ENCODE measurements at regions not wholly inside any gene's neighbourhood (a gene's known extent, or its start where the extent isn't known, plus 50 kb on each side); places are given as distances from the start of the nearest gene placed in this dataset.

DNA sequence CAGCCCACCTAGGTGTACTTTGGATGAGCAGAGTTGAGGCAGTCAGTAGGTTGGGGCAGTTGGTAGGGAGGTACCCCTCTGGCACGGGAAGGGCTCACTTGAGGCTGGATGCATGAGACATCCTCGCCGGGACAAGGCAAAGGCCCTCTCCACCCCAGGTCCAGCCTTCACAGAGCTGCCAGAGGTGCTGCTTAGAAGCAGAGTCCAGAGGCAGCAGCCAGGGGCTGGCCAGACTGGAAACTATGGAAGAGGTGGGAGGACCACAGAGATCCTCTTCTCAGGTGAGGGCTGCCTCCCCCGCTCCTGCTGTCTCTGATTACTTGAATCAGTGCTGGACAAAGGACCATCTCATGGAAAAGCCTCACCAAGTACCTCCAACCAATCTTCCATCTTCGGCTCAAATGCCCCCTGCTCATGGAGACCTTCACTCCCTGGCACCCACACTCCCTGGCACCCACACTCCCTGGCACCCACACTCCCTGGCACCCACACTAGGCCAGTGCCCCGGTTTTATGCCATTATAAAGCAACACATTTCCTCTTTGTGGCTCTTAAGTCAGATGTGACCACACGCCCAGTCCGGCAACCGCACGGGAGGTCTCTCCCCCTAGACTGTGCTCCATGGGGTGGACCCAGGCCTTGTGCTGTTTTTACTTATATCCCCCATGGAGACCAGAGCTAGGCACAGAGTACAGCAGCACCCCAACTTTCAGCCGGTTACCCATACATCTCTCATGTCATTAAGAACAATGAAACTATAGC lies 100.1 kb downstream of the YTHDF1 start:
- Histone ChIP-seq H3K36me3 (ENCODE audit: control insufficient read depth, insufficient read depth, low read length) (no peaks in the 10 kb centered on the region), H3K9me3 (ENCODE audit: control insufficient read depth, low read length) (no peaks in the 10 kb centered on the region), H3K4me1 (ENCODE audit: control insufficient read depth, insufficient read depth, low read length) (no peaks in the 10 kb centered on the region), H3K4me3 (ENCODE audit: insufficient read depth, low read depth, low read length) (no peak overlapping the region), H3K27me3 (ENCODE audit: control insufficient read depth, insufficient read depth, low read length, poor library complexity, severe bottlenecking) (peaks cover 31% of the 10 kb centered on the region), H3K27ac (ENCODE audit: insufficient read depth, low read depth, low read length, poor library complexity, severe bottlenecking) (no peak overlapping the region)
- 75 to 80% methylated on average over 11 of the region's 11 CpGs for WGBS, 2 experiments

DNA sequence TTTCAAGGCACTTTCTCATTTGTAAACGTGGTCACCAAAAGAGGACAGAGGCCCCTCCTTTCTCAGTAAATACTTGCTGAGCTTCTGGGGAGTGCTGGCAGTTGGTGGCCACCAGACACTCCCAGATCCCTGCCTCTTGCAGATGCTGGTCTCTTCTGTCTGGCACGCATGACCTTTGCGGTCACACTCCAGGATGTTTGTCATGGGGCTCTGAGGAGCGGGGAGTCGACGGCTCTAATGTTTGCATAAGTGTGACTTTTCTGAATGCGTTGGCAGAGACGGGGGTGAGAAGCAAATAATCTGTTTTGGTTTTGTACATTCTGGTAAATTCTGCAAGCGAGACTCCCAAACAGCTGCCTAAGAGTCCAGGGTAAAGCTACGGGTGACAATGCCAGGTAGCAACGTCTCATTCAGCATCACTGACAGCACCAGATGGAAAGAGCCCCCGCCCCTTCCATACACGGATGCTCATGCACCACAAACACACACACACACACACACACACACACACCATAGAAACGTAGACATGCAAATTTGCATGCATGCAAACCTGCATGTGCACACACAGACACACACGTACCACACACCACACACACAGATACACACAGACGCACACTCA lies 101.1 kb downstream of the YTHDF1 start:
- Histone ChIP-seq H3K9me3 (ENCODE audit: control insufficient read depth, low read length) (no peaks in the 10 kb centered on the region), H3K36me3 (ENCODE audit: control insufficient read depth, insufficient read depth, low read length) (no peaks in the 10 kb centered on the region), H3K27me3 (ENCODE audit: control insufficient read depth, insufficient read depth, low read length, poor library complexity, severe bottlenecking) (peaks cover 31% of the 10 kb centered on the region), H3K27ac (ENCODE audit: insufficient read depth, low read depth, low read length, poor library complexity, severe bottlenecking) (no peak overlapping the region), H3K4me3 (ENCODE audit: insufficient read depth, low read depth, low read length) (no peak overlapping the region), H3K4me1 (ENCODE audit: control insufficient read depth, insufficient read depth, low read length) (no peaks in the 10 kb centered on the region)
- WGBS, 2 experiments, result 73 to 77% methylated on average over 16 of the region's 16 CpGs

DNA sequence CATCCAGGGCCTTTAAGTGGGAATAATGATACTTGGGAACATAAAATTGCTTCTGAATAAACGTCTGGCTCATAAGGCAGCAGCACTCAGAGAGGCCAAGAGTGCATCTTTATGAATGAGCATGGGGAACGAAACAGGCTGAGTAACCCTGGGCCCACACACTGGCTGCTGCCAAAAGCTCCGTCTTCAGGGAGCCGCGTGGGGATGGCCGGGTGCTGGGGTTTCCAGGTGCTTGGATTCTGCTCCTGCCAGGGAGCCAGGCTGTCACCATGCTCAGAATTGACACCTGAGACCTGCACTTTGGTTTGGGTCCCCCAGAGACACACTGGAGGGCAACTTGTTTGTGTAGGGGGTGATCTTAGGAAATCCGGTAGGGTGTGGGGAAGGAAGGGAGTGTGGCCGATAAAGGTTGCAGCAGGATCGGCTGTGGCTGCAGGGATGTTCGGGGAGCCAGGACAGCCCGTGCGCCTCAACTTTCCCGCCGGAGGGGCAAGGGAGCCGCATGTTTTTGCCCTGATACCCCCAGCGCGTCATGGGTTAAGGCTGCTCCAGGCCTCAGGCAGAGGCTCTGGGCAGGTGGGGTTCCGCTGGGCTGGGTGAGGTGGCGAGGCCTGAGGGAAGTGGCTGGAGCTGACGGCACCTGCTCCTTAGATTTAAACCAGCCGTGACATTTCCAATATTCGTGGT lies 101.8 kb downstream of the YTHDF1 start:
- Histone ChIP-seq H3K36me3 (ENCODE audit: control insufficient read depth, insufficient read depth, low read length) (no peaks in the 10 kb centered on the region), H3K9me3 (ENCODE audit: control insufficient read depth, low read length) (no peaks in the 10 kb centered on the region), H3K4me3 (ENCODE audit: insufficient read depth, low read depth, low read length) (no peak overlapping the region), H3K4me1 (ENCODE audit: control insufficient read depth, insufficient read depth, low read length) (no peaks in the 10 kb centered on the region), H3K27me3 (ENCODE audit: control insufficient read depth, insufficient read depth, low read length, poor library complexity, severe bottlenecking) (peaks cover 31% of the 10 kb centered on the region), H3K27ac (ENCODE audit: insufficient read depth, low read depth, low read length, poor library complexity, severe bottlenecking) (no peak overlapping the region)
- 79 to 83% methylated on average over 22 of the region's 22 CpGs for WGBS, 2 experiments

DNA sequence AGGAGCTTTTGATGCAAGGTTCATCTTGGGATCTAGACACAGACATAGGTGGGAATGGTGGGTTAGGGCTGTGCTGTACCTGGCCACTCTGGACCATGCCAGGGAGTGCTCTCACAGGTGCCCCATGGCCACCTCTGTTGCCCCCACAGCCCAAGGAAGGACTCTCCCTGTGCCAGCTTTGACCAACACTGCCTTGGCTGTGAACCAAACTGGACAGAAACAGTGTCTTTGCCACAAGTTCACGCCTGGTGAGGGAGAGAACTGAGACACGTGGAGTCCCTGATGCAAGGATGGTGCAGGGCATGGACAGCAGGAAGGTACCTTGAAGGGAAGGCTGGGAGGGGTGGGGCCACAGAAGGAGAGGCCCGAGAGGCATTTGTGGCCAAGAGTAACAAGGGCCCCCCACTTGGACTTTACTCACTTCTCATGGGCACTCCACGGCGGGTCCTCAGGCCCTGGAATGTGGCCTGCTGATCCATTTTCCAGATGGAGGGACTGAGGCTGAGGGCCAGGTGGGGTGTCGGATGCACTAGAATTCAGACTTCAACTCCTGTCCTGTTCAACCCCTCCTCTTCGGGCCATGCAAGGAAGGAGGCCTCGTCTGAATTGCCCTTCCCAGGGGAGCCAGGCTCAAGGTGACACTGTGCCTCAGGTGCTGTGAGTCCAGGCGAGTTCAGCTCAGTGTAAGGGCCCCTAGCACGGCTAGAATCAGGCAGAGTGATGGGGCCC lies 103.3 kb downstream of the YTHDF1 start:
- Histone ChIP-seq H3K27ac (ENCODE audit: insufficient read depth, low read depth, low read length, poor library complexity, severe bottlenecking) (no peak overlapping the region), H3K4me1 (ENCODE audit: control insufficient read depth, insufficient read depth, low read length) (no peaks in the 10 kb centered on the region), H3K4me3 (ENCODE audit: insufficient read depth, low read depth, low read length) (no peak overlapping the region), H3K27me3 (ENCODE audit: control insufficient read depth, insufficient read depth, low read length, poor library complexity, severe bottlenecking) (peaks cover 24% of the 10 kb centered on the region), H3K36me3 (ENCODE audit: control insufficient read depth, insufficient read depth, low read length) (no peaks in the 10 kb centered on the region), H3K9me3 (ENCODE audit: control insufficient read depth, low read length) (no peaks in the 10 kb centered on the region)
- 83 to 84% methylated on average over 10 of the region's 10 CpGs for WGBS, 2 experiments

DNA sequence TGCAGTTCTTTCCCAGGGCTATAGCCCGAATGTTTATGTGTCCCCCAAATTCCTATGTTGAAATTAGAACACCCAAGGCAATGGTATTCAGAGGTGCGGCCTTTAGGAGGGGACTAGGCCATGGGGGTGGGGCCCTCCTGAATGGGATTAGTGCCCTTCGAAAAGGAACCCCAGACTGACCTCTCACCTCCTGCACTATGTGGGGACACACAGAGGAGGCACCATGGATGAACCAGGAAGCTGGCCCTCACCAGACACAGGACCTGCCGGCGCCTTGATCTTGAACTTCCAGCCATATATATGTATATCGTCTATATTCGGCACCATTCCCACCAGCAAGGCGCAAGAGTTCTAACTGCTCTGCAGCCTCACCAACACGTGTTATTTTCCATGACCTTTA lies 101.5 kb upstream of the BHLHE23 start:
- 93% methylated on average over 8 to 9 of the region's 9 CpGs for WGBS, 2 experiments
- Histone ChIP-seq H3K27me3 (ENCODE audit: control insufficient read depth, insufficient read depth, low read length, poor library complexity, severe bottlenecking) (peaks cover 6% of the 10 kb centered on the region), H3K9me3 (ENCODE audit: control insufficient read depth, low read length) (no peaks in the 10 kb centered on the region), H3K27ac (ENCODE audit: insufficient read depth, low read depth, low read length, poor library complexity, severe bottlenecking) (no peak overlapping the region), H3K4me1 (ENCODE audit: control insufficient read depth, insufficient read depth, low read length) (peaks cover 6% of the 10 kb centered on the region), H3K4me3 (ENCODE audit: insufficient read depth, low read depth, low read length) (no peak overlapping the region), H3K36me3 (ENCODE audit: control insufficient read depth, insufficient read depth, low read length) (no peaks in the 10 kb centered on the region)

DNA sequence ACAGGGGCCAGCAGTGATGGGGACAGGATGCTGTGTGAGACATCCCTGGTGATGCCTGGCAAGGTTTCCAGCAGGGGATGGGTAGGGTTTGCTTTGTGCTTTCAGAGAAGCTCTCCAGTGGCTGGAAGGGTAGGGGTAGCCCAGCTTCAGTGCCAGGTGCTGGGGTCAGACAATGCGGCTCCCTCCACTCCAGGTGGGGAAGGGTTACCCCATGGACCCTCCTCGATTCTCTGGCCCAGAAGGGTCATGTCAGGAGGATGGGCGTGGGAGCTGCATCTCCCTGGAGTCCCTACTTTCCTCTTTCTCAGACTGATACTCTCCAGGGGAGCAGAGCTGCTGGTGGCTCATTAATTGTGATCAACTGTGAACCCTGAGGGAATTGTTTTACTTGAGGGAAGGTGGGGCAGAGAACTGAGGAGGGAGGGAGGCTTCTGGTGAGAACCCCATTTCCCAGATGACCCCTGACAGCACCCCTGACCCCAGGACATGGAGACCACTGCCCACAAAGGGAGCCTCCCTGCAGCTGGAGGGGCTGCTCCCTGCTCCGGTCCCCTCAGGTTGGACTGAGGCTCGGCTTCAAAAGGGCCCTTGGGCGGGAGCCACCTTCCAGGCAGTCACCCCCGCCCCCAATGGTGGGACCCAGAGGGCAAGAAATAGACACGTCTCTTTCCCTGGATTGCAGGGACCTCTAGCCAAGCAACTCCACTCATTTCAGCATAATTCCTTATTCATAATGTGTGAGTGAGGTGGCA lies 100.9 kb upstream of the BHLHE23 start:
- Histone ChIP-seq H3K4me1 (ENCODE audit: control insufficient read depth, insufficient read depth, low read length) (peaks cover 6% of the 10 kb centered on the region), H3K27me3 (ENCODE audit: control insufficient read depth, insufficient read depth, low read length, poor library complexity, severe bottlenecking) (peaks cover 12% of the 10 kb centered on the region), H3K27ac (ENCODE audit: insufficient read depth, low read depth, low read length, poor library complexity, severe bottlenecking) (no peak overlapping the region), H3K4me3 (ENCODE audit: insufficient read depth, low read depth, low read length) (no peak overlapping the region), H3K36me3 (ENCODE audit: control insufficient read depth, insufficient read depth, low read length) (no peaks in the 10 kb centered on the region), H3K9me3 (ENCODE audit: control insufficient read depth, low read length) (no peaks in the 10 kb centered on the region)
- WGBS, 2 experiments, result 80 to 83% methylated on average over 8 of the region's 8 CpGs

DNA sequence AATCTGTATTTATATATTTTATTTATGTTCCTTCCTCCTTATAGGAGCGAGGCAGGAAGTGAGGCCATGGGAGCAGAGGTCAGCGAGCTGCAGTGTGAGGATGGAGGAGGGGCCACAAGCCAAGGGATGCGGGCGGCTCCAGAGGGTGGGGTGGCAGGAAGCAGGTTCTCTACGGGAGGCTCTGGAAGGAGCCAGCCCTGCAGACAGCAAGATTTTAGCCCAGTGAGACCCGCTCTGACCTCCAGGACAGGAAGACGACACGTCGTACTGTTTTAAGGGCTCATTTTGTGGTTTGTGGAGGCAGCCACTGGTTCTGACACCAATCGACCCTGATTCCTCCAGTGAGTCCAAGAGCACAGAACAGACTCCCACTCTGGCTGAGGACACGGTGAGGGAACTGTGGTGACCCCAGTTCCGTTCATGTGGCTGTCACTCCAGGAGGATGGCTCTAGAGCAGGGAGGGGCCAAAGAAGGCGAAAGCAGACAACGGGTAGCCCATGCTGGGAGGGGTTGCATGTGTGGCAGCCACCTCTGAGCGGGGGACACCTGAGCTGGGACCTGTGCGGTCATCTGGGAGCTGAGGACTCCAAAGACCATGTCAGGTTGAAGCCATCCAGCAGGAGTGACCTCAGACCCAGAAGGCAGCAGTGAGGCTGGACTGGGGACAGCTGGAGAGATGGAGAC lies 100.1 kb upstream of the BHLHE23 start:
- Histone ChIP-seq H3K27ac (ENCODE audit: insufficient read depth, low read depth, low read length, poor library complexity, severe bottlenecking) (no peak overlapping the region), H3K4me1 (ENCODE audit: control insufficient read depth, insufficient read depth, low read length) (peaks cover 10% of the 10 kb centered on the region), H3K36me3 (ENCODE audit: control insufficient read depth, insufficient read depth, low read length) (no peaks in the 10 kb centered on the region), H3K9me3 (ENCODE audit: control insufficient read depth, low read length) (no peaks in the 10 kb centered on the region), H3K27me3 (ENCODE audit: control insufficient read depth, insufficient read depth, low read length, poor library complexity, severe bottlenecking) (peaks cover 20% of the 10 kb centered on the region), H3K4me3 (ENCODE audit: insufficient read depth, low read depth, low read length) (no peak overlapping the region)
- WGBS, 2 experiments, result 86 to 91% methylated on average over 16 of the region's 16 CpGs

DNA sequence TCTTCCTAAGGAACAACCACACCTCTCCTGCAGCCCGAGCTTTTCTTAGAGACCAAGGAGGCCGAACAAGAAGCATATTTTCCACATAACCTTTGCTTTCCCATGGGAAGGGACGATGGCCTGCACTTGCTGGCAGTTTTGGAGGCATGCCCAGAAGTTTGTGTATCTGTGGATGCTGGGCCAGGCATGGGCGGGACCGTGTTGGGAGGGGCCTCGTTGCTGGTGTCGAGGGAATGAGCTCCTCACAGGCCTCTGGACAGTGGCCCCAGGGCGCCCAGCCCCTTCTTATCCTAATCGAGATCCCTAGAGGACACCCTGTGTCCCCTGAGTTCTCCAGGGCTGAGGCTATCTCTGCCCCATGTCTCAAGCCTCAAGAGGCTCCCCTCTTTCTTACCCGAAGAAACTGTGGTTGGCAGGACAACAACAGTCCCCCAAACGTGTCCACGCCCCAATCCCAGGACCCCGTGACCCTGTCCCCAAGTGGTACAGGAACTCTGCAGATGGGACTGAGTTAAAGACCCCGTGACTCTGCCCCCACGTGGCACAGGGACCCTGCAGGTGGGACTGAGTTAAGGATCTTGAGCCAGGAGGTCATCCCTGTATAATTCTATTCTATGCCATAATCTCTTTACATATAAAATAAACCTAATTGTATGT lies 99.5 kb upstream of the BHLHE23 start:
- peaks cover 10% of the 10 kb centered on the region for H3K4me1 ChIP-seq (ENCODE audit: control insufficient read depth, insufficient read depth, low read length)
- 87 to 89% methylated on average over 15 of the region's 15 CpGs for WGBS, 2 experiments
- H3K27ac ChIP-seq (ENCODE audit: insufficient read depth, low read depth, low read length, poor library complexity, severe bottlenecking), result no peak overlapping the region
- no peaks in the 10 kb centered on the region for H3K9me3 ChIP-seq (ENCODE audit: control insufficient read depth, low read length)
- peaks cover 26% of the 10 kb centered on the region for H3K27me3 ChIP-seq (ENCODE audit: control insufficient read depth, insufficient read depth, low read length, poor library complexity, severe bottlenecking)
- no peaks in the 10 kb centered on the region for H3K36me3 ChIP-seq (ENCODE audit: control insufficient read depth, insufficient read depth, low read length)
- H3K4me3 ChIP-seq (ENCODE audit: insufficient read depth, low read depth, low read length), result no peak overlapping the region

Measured in ectodermal cell (in vitro differentiated cells).